DLD1 (cell line): ENCODE measurements at regions not wholly inside any gene's neighbourhood (a gene's known extent, or its start where the extent isn't known, plus 50 kb on each side); places are given as distances from the start of the nearest gene placed in this dataset.

ENCODE experiments used
- in situ Hi-C: cut with HindIII; loops from 2 replicates; pipeline ENCODE4 v1.10.0; 2017; ENCODE audit warnings: low sequenced_read_pairs

DNA sequence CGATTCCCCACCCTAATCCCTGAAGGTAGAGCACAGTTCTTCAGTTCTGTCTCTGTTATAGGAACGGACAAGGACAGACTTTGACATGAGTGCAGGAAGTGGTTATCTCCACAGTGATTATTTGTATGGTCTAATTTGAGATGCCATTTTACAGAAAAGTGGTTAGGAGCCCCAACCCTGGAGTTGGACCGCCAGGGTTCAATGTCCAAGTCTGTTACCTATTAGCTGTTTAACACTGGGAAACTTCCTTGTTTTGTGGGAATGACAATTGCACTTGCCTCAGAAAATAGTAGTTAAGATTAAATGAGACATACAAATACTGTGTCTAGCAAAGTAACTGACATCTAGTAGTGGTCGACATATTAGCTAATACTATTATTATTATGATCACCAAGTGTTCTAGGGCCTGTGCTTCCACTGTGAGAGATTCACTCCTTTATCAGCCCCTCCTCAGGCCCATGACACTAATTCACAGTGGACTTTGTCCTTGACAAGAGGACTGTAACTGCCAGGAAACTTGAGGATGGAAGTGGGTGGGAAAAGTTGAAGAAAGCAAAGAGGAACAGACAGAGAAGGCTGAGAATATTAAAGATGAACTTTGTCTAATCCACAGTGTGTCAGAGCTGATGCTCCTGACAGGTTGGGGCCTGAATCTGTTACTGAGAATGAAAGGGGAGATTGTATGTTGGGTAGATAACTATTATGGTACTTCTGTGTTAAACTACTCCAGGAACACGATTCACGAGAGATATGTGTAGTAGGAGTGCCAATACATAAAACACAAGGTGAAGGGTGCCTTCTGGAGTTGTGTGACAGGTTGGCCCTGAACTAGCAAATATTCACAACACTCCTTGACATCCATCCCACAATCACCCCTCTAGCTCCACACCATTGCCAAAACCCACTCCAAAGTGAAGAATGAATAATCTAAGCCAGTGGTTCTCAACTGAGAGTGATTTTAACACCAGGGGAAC, 66.4 kb downstream of the TAC1 start:
- in situ Hi-C loops, result loop anchor here (10.0 kb wide), 1 partner anchor 54 kb away; no protein-coding TSS in a partner anchor

DNA sequence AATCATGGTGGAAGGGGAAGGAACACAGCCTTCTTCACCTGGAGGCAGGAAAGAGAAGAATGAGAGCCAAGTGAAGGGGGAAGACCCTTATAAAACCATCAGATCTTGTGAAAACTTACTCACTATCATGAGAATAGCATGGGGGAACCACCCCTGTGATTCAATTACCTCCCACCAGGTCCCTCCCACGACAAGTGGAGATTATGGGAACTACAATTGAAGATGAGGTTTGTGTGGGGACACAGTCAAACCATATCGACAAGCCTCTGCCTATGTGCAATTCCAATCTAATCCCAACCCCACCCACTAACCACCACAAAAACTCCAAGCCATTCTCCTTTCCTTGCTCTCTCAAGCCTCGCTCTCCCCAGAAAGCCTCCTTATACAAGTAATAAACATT, 69.2 kb downstream of the TAC1 start:
- in situ Hi-C loops, result no loop called here
